GM21576 (cell line): ENCODE measurements at regions not wholly inside any gene's neighbourhood (a gene's known extent, or its start where the extent isn't known, plus 50 kb on each side); places are given as distances from the start of the nearest gene placed in this dataset.
"Not testable (repeated sequence)": the region's sequence is repeated elsewhere in the genome, so short reads cannot be mapped to it uniquely, and the experiment has no call there.

ENCODE experiments used
- ATAC-seq: cut with Tn5 transposase; IDR thresholded peaks from one replicate; pipeline ENCODE4 v1.9.1; 2021; ENCODE audit warnings: mild to moderate bottlenecking, moderate library complexity; ENCODE audit not compliant: unreplicated experiment

- not testable (repeated sequence) for ATAC-seq
Measured at GRCh38 chr20:40889266-40889665, 139.4 kb upstream of the TOP1 start.

DNA sequence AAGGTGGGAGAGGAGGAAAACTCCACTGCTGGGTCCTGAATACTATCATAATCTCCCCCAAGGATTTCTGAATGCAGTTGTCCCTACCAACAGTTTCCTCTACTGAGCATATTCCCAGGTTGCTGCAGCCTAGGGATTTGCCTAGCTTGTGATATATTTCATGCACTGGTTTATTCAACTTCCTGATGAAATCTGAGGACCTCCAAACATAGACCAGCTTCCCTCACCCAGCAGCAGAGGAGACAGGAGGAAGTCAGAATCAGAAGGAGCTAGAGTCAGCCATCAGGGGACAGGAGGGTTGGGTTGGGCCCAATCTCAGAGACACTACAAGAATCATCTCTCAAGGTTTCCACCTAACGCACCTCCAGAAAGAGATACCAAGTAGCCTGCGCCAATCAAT lies 138.4 kb upstream of the TOP1 start:
- ATAC-seq: no peak

GRCh38 chr20:40890635-40891034 lies 138.0 kb upstream of the TOP1 start:
- no peak for ATAC-seq

DNA sequence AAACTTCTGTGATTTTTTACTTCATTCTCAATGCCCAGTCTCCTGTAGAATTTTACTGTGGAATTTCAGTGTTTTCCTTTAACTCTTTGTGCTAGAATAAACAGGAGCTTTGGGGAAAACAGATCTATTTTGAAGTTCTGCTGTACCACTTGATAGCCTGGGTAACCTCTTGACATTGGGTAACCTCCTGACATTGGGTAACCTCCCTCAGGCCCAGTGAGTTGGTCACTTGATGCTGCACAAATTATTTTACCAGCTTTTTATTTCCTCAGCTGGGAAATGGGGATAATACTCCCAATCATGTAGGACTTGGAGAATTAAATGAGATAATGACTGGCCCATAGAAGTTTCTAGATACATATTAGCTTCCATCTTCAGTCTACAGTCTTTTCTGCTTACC lies 137.3 kb upstream of the TOP1 start:
- no peak for ATAC-seq

DNA sequence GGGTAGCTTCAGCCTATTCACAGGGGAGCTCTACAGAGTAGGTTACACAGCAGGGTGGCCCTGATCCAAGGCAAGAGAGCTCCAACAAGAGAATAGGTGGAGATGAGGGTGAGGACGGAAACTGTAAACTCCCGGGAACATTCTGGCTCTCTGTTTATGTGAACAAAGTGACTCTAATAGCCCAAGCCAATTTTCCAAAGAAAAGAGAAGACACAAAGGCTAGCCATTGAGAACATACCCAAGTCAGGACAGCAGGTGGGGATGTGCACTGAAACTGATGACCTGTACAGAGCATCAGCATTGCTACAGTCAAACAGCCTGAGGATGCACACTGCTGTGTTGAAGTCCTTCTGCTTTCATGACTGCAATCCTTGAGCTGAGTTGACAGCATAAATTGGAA lies 136.0 kb upstream of the TOP1 start:
- no peak for ATAC-seq

GRCh38 chr20:40893610-40894236 lies 134.9 kb upstream of the TOP1 start:
- ATAC-seq: no peak

DNA sequence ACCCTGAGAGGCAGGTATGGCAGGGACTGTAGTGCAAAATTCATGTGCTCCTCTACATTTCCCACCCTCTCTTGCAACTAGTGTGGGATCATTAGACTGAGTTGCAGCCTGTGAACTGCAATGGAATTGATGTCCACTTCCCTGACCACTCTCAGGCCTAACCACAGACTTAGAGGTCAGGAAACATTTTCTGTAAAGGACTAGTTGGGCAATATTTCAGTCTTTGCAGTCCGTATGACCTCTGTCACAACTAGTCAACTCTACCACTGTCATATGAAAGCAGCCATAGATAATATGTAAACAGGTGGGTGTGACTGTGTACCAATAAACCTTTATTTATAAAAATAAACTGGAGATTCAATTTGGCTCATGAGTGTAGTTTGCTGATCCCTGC lies 134.4 kb upstream of the TOP1 start:
- no peak for ATAC-seq

GRCh38 chr20:40895182-40895581 lies 133.4 kb upstream of the TOP1 start:
- ATAC-seq: no peak

DNA sequence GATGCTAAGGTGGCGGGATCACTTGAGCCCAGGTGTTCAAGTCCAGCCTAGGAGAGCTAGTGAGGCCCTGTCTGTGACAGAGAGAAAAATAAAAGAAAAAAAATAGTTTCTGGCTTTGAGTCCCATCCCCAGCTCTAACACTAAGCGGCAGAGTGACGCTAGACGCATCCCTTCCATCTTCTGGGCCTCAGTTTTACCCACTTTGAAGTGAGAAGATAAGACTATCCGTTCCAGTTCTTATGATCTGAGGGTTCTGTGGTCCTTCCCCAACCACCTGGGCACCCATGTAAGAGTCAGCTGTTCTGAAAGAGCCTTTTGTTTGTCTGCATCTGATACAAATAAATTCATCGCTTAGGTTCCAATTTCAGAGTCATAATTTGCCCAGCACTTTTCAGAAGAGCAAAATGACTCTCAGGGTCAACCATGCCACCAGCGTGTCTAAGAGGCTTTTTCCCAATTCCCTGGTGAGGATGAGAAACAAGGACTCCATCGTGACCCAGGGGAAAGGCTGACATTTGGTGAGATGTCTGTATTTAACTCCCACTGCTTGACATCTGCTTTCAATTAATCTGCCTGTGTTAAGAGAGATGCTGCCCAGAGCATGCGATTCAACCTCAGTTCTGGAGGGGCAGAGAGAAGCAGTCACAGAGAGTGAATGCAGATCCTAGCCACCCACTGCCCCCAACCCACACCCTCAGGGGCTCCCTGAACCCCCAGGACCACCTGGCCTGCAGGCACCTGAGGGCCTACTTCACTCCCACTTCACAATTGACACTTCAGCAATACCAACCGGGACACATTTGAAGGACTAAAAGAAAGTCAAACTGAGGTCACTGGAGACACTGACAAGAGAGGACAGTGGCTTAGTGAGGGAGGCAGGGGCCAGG lies 131.6 kb upstream of the TOP1 start:
- no peak for ATAC-seq

- ATAC-seq: no peak
Measured at GRCh38 chr20:40899344-40899743, 129.3 kb upstream of the TOP1 start.

DNA sequence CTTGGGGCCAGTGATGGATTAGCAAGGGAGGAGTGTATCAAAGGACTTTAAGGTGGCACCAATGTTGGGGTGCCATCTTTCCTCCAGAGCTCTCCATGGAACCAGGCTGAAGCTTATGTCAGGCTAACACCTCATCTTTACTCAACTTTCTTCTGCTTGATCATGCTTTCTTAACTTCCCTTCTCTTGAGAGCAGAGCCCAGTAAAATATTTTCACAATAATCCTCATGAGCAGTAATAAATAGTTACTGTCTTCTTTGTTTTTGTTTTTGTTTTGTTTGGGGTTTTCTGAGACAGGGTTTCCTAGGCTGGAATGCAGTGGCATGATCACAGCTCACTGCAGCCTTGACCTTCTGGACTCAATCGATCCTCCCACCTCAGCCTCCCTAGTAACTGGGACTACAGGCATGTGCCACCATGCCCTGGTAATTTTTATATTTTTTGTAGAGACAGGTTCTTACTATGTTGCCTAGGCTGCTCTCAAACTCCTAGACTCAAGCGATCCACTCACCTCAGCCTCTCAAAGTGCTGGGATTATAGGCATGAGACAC lies 127.9 kb upstream of the TOP1 start:
- no peak for ATAC-seq

GRCh38 chr20:40902661-40903060 lies 126.0 kb upstream of the TOP1 start:
- no peak for ATAC-seq

- no peak for ATAC-seq
Measured at GRCh38 chr20:40908309-40908708, 120.3 kb upstream of the TOP1 start.

GRCh38 chr20:40909489-40909888 lies 119.1 kb upstream of the TOP1 start:
- ATAC-seq: not testable (repeated sequence)

- ATAC-seq: not testable (repeated sequence)
Measured at GRCh38 chr20:40910436-40910835, 118.2 kb upstream of the TOP1 start.

DNA sequence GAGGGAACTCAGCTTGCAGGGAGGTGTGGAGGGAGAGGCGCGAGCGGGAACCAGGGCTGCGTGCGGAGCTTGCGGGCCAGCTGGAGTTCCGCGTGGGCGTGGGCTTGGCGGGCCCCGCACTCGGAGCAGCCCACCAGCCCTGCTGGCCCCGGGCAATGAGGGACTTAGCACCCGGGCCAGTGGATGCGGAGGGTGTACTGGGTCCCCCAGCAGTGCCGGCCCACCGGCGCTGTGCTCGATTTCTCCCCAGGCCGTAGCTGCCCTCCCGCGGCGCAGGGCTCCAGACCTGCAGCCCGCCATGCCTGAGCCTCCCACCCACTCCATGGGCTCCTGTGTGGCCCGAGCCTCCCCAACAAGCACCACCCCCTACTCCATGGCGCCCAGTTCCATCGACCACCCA lies 117.5 kb upstream of the TOP1 start:
- ATAC-seq: not testable (repeated sequence)

GRCh38 chr20:40913224-40914185 lies 115.1 kb upstream of the TOP1 start:
- ATAC-seq: no peak

- ATAC-seq: no peak
Measured at GRCh38 chr20:40915756-40916155, 112.9 kb upstream of the TOP1 start.

DNA sequence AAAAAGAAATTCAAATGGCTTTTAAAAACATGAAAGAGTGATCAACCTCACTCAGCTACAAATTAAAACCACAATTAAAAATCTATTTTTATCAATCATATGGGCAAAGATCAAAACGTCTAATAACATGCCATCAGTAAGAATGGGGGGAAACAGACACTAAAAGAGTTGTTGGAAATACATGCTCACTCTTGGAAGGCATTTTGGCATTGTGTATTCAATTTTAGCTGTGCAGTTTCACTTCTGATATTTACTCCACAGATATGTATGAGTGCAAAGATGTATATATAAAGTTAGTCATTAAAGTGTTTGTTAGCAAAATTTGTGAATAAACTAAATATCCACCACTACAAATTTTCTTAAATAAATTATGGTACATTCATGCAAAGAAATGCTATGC lies 112.3 kb upstream of the TOP1 start:
- ATAC-seq: no peak

DNA sequence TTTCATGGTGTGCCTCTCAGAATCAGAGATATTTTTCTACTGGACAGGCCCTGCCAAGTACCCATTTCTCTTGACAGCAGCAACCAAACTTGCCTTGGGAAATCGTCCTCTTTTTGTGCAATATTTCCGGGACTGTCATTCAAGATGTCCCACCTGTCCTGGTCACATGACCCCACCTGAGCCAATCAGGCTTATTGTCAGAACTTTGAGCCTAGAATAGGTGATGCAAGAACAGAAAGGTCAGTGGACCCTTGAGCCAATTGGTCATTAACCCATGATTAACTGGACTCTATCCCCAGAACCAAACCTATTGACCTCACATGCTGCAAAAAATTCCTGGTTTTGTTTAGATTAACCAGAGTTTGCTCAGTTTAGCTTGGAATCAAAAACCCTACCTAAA lies 108.3 kb upstream of the TOP1 start:
- no peak for ATAC-seq

DNA sequence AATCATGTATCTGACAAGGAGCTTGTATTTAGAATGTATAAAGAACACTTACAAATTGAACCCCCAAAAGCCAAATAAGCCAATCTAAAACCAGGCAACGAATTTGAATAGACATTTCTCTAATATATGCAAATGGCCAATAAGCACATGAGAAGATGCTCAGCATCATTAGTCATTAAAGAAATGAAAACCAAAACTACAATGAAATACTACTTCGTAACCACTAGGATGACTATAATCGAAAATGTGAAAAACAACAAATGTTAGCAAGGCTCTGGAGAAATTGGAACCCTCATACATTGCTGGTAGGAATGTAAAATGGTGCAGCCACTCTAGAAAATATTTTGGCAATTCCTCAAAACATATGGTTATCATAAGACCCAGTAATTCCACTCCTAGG lies 105.8 kb upstream of the TOP1 start:
- no peak for ATAC-seq
